ENCODE measurements at regions not wholly inside any gene's neighbourhood (a gene's known extent, or its start where the extent isn't known, plus 50 kb on each side); places are given as distances from the start of the nearest gene placed in this dataset.

DNA sequence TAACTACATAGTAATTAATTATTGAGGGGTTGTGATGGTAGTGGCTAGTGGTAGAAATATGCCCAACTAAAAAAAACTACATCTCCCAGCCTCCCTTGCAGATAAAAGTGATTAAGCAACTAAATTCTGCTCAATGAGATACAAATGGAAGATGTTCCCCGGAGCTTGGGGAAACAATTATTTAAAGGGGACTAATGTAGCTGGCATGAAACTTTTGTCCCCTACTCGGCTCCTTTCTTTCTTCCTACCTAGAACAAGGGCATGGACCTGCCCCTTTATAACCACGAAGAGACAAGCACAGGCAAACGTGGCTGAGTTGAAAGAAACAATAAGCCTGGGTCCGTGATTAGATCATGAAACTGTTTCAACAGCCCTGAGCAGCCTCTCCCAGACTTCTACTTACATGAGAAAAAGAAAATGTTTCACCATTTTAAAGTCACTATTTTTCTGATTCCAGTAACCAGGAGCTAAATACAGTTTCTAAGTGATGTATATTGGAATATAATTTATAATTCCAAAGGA, 236.9 kb downstream of the SCG2 start:
- no peak for DNase-seq (ENCODE audit: low read depth in 4 of 4, low spot score in 2 of 4)

- DNase-seq (ENCODE audit: low read depth in 4 of 4, low spot score in 2 of 4) = no peak
Measured at GRCh38 chr2:223366566-223366965, 235.6 kb downstream of the SCG2 start.

GRCh38 chr2:223368481-223368880, 233.7 kb downstream of the SCG2 start:
- DNase-seq (ENCODE audit: low read depth in 4 of 4, low spot score in 2 of 4) = no peak

GRCh38 chr2:223369889-223370288, 232.3 kb downstream of the SCG2 start:
- no peak for DNase-seq (ENCODE audit: low read depth in 4 of 4, low spot score in 2 of 4)

- no peak for DNase-seq (ENCODE audit: low read depth in 4 of 4, low spot score in 2 of 4)
Measured at GRCh38 chr2:223383315-223383714, 218.8 kb downstream of the SCG2 start.

GRCh38 chr2:223386189-223386588, 216.0 kb downstream of the SCG2 start:
- no peak for DNase-seq (ENCODE audit: low read depth in 4 of 4, low spot score in 2 of 4)

GRCh38 chr2:223386984-223387383, 215.2 kb downstream of the SCG2 start:
- DNase-seq (ENCODE audit: low read depth in 4 of 4, low spot score in 2 of 4) = no peak

DNA sequence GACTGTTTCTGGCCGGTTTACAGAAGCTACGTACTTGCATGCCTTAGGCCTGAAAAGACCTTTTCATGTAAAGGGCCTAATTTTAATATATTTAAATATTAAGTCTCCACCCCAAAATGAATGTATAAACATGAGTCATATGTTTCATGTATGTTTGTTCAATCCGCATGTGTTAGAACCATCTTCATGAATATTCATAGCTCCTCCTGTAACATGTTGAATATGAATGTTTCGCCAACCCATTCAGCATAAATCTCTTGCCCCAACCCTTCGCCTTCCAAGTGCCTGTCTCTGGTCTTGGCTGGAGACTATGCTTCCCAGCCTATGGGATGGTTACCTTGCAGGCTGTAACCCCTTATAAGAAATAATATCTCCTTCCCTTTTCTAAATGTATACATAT, 212.5 kb downstream of the SCG2 start:
- DNase-seq (ENCODE audit: low read depth in 4 of 4, low spot score in 2 of 4) = no peak

DNA sequence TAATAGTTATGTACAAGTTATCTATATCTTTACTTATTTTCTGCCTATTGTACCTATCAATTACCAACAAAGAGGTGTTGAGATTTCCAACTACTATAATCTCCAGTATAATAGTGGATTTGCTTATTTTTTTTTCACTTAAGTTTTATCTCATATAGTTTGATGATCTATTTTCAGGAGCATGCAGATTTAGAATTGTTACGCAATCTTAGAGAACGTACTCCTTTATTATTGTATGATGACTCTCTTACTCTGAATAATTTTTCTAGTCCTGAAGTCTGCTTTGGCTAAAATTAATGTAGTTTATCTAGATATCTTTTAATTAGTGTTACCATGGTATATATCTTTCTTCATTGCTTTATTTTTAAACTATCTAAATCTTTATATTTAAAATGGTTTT, 205.2 kb downstream of the SCG2 start:
- no peak for DNase-seq (ENCODE audit: low read depth in 4 of 4, low spot score in 2 of 4)

- no peak for DNase-seq (ENCODE audit: low read depth in 4 of 4, low spot score in 2 of 4)
Measured at GRCh38 chr2:223399357-223399957, 202.7 kb downstream of the SCG2 start.

GRCh38 chr2:223404616-223405015, 197.5 kb downstream of the SCG2 start:
- DNase-seq (ENCODE audit: low read depth in 4 of 4, low spot score in 2 of 4) = no peak

DNA sequence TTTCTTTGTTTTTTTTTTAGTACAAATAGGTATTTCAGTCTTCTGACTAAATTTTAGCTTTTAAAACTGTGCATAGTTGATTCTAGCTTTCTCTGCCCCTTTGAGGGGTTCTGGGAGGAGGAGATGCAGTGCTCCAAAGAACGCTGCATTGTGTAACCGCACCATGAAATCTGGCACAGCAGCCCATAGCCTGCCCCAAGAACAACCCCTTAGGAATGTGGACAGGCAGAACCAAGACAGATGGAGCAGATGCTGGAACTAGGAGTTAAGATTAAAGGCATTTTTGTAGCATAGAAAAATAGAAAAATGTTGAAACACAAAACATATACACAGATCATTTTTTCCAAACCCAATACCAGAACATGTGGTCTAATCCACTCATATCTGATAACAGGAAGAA, 187.5 kb downstream of the SCG2 start:
- no peak for DNase-seq (ENCODE audit: low read depth in 4 of 4, low spot score in 2 of 4)

DNA sequence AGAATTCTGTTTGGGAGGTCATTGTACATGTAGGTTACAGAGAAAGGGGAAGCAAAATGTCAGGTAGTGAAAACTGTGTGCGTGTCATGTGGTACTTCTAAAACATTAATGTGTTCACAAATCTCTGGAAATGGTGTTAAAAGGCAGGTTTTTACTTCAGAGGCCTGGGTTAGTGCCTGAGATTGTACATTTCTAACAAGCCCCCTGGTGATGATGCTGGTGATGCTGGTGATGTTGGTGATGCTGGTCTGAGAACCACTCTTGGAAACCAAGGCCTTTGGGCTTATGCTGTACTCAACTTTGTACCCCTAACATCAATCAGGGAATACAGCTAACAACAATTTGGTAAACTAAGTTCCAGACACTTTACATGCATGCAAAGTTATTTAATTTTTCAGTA, 187.1 kb downstream of the SCG2 start:
- no peak for DNase-seq (ENCODE audit: low read depth in 4 of 4, low spot score in 2 of 4)

- DNase-seq (ENCODE audit: low read depth in 4 of 4, low spot score in 2 of 4) = no peak
Measured at GRCh38 chr2:223416815-223417610, 185.1 kb downstream of the SCG2 start.

GRCh38 chr2:223418131-223418530, 184.0 kb downstream of the SCG2 start:
- DNase-seq (ENCODE audit: low read depth in 4 of 4, low spot score in 2 of 4) = peak in 1 of 4 donors; percentile 7

DNA sequence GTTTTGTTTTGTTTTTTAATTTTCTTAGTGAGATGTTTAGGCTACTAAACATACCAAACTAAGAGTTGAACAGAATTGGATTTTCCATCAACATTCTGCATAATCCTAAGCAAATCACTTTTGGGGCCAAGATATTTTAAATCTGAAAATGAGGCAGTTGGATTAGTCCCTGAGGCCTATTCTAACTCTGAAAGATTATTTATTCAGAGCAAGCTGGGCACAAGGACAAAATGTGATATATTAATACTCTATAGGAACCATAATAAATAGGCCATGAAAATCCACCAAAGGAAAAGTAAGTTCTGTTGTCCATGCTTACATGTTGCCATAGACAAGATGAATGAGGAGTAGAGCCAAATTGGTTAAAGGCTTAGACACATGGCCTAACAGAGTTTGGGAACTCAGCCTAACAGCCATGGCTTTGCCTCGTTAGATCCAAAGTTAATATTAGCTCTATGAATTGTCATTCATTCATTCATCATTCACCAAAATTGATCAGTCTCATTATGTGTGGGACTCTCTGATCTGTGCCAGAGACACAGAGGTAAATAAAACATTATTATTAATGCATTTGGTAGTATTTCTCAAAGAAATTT, 183.5 kb downstream of the SCG2 start:
- DNase-seq (ENCODE audit: low read depth in 4 of 4, low spot score in 2 of 4) = no peak

GRCh38 chr2:223420048-223420447, 182.1 kb downstream of the SCG2 start:
- DNase-seq (ENCODE audit: low read depth in 4 of 4, low spot score in 2 of 4) = no peak

GRCh38 chr2:223431479-223431878, 170.7 kb downstream of the SCG2 start:
- no peak for DNase-seq (ENCODE audit: low read depth in 4 of 4, low spot score in 2 of 4)

GRCh38 chr2:223433461-223433860, 168.7 kb downstream of the SCG2 start:
- no peak for DNase-seq (ENCODE audit: low read depth in 4 of 4, low spot score in 2 of 4)

DNA sequence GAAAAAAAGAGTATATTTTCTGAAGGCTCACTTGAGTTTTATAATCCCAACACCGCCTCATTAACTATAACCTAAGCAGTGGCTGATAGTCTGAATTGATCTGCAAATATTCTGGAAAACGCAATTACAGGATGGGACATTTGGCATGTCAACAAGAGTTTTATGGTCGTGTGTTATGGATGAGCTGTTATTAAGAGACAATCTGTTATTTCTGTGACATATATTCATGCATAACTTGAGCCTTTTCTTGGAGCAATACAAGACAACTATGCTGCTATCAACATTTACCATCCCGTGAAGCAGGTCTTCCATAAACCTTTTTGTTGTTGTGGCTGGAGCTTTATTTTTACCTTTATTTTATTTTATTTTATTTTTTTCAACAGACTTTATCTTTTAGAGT, 164.4 kb downstream of the SCG2 start:
- no peak for DNase-seq (ENCODE audit: low read depth in 4 of 4, low spot score in 2 of 4)

GRCh38 chr2:223439184-223439583, 163.0 kb downstream of the SCG2 start:
- no peak for DNase-seq (ENCODE audit: low read depth in 4 of 4, low spot score in 2 of 4)

DNA sequence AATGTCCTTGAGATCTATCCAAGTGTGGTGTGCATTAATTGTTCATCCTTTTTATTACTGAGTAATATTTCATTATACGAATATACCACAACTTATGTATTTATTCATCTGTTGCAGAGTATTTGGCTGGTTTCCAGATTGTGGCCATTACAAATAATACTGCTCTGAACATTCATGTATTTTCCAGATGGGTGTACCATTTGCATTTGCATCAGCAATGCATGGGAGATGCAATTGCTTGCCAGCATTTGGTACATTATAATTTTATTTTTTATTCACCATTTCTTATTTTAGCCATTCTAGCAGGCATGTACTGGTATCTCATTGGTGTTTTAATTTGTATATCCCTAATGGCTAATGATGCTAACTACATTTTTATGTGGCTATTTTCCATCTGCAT, 162.4 kb downstream of the SCG2 start:
- no peak for DNase-seq (ENCODE audit: low read depth in 4 of 4, low spot score in 2 of 4)
